ENCODE measurements at regions not wholly inside any gene's neighbourhood (a gene's known extent, or its start where the extent isn't known, plus 50 kb on each side); places are given as distances from the start of the nearest gene placed in this dataset.

DNA sequence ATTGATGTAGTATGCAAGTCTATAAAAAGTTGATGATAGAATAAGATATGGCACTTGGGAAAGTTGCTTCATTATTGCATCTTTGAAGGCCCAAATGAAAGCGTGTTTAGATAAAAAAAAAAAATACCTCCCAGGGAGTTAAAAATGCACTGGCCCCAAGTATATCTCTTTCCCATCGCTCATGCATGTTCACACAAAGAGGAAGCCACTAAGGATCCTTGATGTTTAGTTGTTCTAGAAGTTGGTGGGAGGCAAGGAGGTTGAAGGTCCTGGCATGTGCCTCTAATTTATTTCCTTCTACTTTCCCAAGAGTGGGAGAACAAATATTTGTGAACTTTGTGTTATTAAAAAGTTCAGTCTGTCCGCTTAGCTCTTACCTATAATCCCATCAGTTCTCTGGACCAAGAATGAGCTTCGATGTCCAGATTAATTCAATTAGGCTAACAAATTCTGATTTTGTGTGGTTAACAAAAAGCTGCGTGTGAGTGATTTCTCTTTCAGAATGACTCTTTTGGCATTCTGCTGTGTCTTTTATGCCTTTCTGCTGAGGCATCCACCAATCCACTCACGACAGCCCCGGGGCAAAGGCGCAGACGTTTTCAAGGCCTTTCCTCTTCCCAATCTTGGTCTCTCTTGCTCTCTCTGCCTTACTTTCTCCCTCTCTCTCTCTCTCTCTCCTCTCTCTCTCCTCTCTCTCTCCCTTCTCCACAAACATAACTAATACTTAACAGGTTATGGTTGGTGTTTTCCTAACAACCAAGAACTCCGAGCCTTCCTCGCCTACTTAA is 135.1 kb upstream of the ERCC6L2 start:
- no peak for TF ChIP-seq EP300 (IDR thresholded peaks at IDR 0.05)
- TF ChIP-seq, protein P1, sequence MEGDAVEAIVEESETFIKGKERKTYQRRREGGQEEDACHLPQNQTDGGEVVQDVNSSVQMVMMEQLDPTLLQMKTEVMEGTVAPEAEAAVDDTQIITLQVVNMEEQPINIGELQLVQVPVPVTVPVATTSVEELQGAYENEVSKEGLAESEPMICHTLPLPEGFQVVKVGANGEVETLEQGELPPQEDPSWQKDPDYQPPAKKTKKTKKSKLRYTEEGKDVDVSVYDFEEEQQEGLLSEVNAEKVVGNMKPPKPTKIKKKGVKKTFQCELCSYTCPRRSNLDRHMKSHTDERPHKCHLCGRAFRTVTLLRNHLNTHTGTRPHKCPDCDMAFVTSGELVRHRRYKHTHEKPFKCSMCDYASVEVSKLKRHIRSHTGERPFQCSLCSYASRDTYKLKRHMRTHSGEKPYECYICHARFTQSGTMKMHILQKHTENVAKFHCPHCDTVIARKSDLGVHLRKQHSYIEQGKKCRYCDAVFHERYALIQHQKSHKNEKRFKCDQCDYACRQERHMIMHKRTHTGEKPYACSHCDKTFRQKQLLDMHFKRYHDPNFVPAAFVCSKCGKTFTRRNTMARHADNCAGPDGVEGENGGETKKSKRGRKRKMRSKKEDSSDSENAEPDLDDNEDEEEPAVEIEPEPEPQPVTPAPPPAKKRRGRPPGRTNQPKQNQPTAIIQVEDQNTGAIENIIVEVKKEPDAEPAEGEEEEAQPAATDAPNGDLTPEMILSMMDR (IDR thresholded peaks at IDR 0.05), result no peak
